Epithelial cell of proximal tubule (primary cell): ENCODE measurements at regions not wholly inside any gene's neighbourhood (a gene's known extent, or its start where the extent isn't known, plus 50 kb on each side); places are given as distances from the start of the nearest gene placed in this dataset.
"Not testable (repeated sequence)": the region's sequence is repeated elsewhere in the genome, so short reads cannot be mapped to it uniquely, and the experiment has no call there.

ENCODE experiments used
- DNase-seq: peaks from one replicate; pipeline ENCODE4 v3.0.0-alpha.2; 2011; ENCODE audit warnings: low read depth
- H3K4me3 ChIP-seq: 2 replicates; pipeline ENCODE4 v1.5.1; 2011; ENCODE audit warnings: low read depth, mild to moderate bottlenecking, low read length
- TF ChIP-seq, protein P1 (sequence below): conservative IDR thresholded peaks from 2 replicates; pipeline ENCODE4 v1.5.1; 2012; ENCODE audit warnings: low read depth, mild to moderate bottlenecking, low read length

DNA sequence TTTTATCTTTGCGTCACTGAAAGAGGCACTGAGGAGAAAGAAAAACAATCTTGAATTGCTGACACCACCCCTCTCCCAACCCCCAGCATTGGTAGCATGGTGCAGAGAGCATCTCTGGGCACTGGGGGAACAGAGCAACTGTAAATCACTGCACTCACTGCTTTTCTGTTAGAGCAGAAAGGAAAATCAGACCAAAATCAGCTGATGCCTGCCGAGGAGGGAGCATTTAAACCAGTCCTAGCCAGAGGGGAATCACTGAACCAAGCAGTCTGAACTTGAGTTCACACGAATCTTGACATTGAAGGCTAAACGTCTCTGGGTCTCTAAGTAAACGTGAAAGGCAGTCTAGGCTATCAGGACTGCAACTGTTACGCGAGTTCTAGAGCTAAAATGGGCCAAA lies 205.8 kb downstream of the SPANXN4 start:
- DNase-seq: no peak
- no peak overlapping the region for H3K4me3 ChIP-seq
- TF ChIP-seq, protein P1, sequence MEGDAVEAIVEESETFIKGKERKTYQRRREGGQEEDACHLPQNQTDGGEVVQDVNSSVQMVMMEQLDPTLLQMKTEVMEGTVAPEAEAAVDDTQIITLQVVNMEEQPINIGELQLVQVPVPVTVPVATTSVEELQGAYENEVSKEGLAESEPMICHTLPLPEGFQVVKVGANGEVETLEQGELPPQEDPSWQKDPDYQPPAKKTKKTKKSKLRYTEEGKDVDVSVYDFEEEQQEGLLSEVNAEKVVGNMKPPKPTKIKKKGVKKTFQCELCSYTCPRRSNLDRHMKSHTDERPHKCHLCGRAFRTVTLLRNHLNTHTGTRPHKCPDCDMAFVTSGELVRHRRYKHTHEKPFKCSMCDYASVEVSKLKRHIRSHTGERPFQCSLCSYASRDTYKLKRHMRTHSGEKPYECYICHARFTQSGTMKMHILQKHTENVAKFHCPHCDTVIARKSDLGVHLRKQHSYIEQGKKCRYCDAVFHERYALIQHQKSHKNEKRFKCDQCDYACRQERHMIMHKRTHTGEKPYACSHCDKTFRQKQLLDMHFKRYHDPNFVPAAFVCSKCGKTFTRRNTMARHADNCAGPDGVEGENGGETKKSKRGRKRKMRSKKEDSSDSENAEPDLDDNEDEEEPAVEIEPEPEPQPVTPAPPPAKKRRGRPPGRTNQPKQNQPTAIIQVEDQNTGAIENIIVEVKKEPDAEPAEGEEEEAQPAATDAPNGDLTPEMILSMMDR: no peak

DNA sequence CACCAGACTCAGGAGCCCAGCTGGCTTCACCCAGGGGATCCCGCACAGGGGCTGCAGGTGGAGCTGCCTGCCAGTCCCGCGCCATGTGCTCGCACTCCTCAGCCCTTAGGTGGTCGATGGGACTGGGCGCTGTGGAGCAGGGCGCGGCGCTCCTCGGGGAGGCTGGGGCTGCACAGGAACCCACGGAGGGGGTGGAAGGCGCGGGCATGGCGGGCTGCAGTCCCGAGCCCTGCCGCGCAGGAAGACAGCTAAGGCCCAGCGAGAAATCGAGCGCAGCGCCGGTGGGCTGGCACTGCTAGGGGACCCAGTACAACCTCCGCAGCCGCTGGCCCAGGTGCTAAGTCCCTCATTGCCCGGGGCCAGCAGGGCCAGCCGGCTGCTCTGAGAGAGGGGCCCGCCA lies 202.9 kb downstream of the SPANXN4 start:
- H3K4me3 ChIP-seq, DNase-seq: not testable (repeated sequence)

DNA sequence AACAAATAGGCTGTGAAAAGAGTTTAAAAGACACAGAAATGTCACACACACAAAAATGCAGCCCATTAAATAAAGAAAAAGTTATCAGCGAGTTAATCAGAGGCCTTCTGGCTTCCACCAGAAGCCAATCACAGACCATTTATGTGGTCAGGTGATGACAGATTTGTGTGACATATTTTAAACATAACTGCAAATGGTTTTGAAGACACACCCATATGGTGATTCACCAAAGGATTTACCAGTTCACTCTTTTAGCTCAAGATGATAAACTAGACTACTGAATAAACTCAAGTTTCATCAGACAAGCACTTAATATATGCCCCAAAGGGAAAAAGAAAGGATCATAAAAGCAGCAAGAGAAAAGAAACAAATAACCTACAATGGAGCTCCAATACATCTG lies 181.2 kb downstream of the SPANXN4 start:
- DNase-seq: no peak
- TF ChIP-seq, protein P1: no peak
- H3K4me3 ChIP-seq: no peak overlapping the region

DNA sequence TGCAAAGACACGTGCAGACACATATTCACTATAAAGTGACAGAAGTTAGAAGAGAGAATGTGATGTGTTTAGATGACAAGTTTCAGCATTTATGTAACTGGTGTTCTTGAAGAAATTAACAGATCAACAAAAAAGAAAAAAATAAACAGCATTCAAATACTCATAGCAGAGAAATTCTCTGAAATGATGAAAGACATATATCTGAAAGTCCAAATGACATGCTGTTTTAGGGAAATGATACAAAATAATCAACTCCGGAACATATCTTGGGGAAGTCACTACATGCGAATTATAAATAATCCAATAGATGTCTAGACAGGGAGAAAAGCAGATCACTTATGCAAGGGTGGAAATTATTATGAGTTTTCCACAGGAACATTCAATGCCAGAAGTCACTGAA lies 146.0 kb downstream of the SPANXN4 start:
- DNase-seq: no peak
- TF ChIP-seq, protein P1: no peak
- H3K4me3 ChIP-seq: no peak overlapping the region

DNA sequence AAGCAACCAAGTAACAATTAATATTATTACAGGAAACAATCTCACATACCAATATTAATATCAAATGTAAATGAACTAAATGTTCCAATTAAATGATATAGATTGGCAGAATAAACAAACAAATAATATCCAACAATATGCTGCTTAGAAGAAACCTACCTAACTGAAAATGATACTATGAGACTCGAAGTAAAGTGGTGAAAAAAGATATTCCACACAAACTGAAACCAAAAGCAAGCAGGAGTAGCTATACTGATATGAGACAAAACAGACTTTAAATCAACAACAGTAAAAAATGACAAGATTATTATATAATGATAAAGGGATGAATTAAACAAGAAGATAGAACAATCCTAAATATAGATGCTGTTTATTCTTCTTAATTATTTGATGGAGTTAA lies 140.1 kb downstream of the SPANXN4 start:
- TF ChIP-seq, protein P1: no peak
- DNase-seq: no peak
- H3K4me3 ChIP-seq: no peak overlapping the region

DNA sequence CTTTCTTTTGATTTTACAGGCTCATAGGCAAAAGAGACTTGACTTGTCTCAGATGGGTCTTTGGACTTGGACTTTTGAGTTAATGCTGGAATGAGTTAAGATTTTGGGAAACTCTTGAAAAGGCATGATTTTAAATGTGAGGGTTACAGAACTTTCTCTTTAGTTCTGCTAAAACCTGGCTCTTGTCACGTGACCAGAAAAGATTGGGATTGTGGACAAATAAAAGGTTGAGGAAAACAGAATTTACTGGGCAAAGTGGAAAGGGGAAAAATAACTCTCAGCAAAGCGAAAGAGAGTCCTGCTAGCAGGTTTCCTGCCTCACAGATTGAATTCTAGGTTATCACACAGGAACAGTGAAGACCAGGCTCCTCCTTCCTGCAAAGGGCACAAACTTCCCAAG lies 114.0 kb downstream of the SPANXN4 start:
- DNase-seq: no peak
- no peak overlapping the region for H3K4me3 ChIP-seq
- TF ChIP-seq, protein P1: no peak

DNA sequence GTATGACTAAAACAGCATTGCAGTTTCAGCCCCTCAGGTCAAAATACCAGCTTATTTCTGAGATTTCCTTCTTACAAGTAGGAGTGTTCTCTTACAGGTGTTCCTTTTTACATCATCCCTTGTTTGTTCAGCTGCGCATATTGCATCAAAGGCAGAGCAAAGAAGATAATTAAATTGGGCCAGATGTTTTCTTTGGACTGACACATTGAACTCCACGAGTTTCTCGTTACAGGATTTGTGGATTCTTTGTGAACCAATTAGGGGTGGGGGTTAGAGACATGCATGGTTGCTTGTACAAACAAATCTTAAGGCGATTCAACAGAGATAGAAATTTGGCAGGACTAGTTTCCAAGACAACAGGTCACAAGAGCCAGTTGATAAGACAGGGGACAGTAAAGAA lies 95.7 kb downstream of the SPANXN4 start:
- DNase-seq: no peak
- TF ChIP-seq, protein P1: no peak
- H3K4me3 ChIP-seq: no peak overlapping the region

DNA sequence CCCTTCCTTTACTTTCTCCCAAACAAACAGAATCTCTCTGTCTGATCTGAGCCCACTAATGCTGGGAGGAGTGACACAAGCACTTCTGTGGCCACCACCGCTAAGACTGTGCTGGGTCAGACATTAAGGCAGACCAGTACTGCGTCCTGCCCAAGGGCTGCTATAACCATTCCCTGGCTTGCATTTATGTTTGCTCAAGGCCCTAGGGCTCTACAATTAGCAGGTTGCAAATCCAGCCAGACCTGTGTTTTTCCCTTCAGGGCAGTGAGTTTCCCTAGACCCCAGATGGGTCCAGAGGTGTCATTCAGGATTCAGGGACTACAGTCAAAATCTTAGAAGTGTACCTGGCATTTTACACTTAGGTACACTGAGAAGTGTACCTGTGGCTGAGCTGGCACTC lies 89.7 kb downstream of the SPANXN4 start:
- no peak overlapping the region for H3K4me3 ChIP-seq
- TF ChIP-seq, protein P1: no peak

More for the DNA sequence above, 89.7 kb downstream of the SPANXN4 start:
- no peak for DNase-seq
